ENCODE measurements at regions not wholly inside any gene's neighbourhood (a gene's known extent, or its start where the extent isn't known, plus 50 kb on each side); places are given as distances from the start of the nearest gene placed in this dataset.

- TF ChIP-seq POLR2AphosphoS5 (IDR thresholded peaks at IDR 0.05) (no peak), CTCF (IDR thresholded peaks at IDR 0.05) (no peak), POLR2A (IDR thresholded peaks at IDR 0.05) (no peak)
Observed at GRCh38 chr4:131339137-131339536, 1810.0 kb upstream of the PCDH10 start.
